ENCODE measurements at regions not wholly inside any gene's neighbourhood (a gene's known extent, or its start where the extent isn't known, plus 50 kb on each side); places are given as distances from the start of the nearest gene placed in this dataset.

- Histone ChIP-seq H3K79me2 (ENCODE audit: insufficient read depth, low read length) (no peaks in the 10 kb centered on the region), H3K4me3 (ENCODE audit: low read length, poor library complexity, severe bottlenecking) (no peak overlapping the region), H3K4me1 (ENCODE audit: insufficient read depth, low read length, poor library complexity, severe bottlenecking) (no peaks in the 10 kb centered on the region), H3K27me3 (ENCODE audit: insufficient read depth, low read length, poor library complexity, severe bottlenecking) (no peaks in the 10 kb centered on the region), H3K9me3 (ENCODE audit: insufficient read depth, low read depth, low read length) (no peaks in the 10 kb centered on the region), H3K4me2 (ENCODE audit: low read depth, low read length, poor library complexity, severe bottlenecking) (no peak overlapping the region), H3K36me3 (ENCODE audit: insufficient read depth, low read length) (no peaks in the 10 kb centered on the region), H3F3A (ENCODE audit: low read depth) (no peaks in the 10 kb centered on the region), H4K20me1 (ENCODE audit: insufficient read depth, low read length, poor library complexity, severe bottlenecking) (no peaks in the 10 kb centered on the region), H3K9me2 (replicated peaks; ENCODE audit: low read depth, low read length) (no peaks in the 10 kb centered on the region), H2AFZ (ENCODE audit: low read length) (no peak overlapping the region), H3K9ac (ENCODE audit: low read depth, low read length, poor library complexity, severe bottlenecking) (no peak overlapping the region)
- TF ChIP-seq EZH2phosphoT487 (IDR thresholded peaks at IDR 0.05; ENCODE audit: borderline replicate concordance) (no peak), CTCF (conservative IDR thresholded peaks at IDR 0.05; ENCODE audit: low read length) (no peak)
These were observed 53.8 kb upstream of the MPEG1 start for GRCh38 chr11:59266491-59266890.

GRCh38 chr11:59265735-59266134, 53.0 kb upstream of the MPEG1 start:
- Histone ChIP-seq H4K20me1 (ENCODE audit: insufficient read depth, low read length, poor library complexity, severe bottlenecking) (no peaks in the 10 kb centered on the region), H3F3A (ENCODE audit: low read depth) (no peaks in the 10 kb centered on the region), H3K4me1 (ENCODE audit: insufficient read depth, low read length, poor library complexity, severe bottlenecking) (no peaks in the 10 kb centered on the region), H3K36me3 (ENCODE audit: insufficient read depth, low read length) (no peaks in the 10 kb centered on the region), H3K79me2 (ENCODE audit: insufficient read depth, low read length) (no peaks in the 10 kb centered on the region), H3K27me3 (ENCODE audit: insufficient read depth, low read length, poor library complexity, severe bottlenecking) (no peaks in the 10 kb centered on the region), H3K4me3 (ENCODE audit: low read length, poor library complexity, severe bottlenecking) (no peak overlapping the region), H2AFZ (ENCODE audit: low read length) (no peak overlapping the region), H3K4me2 (ENCODE audit: low read depth, low read length, poor library complexity, severe bottlenecking) (no peak overlapping the region), H3K9ac (ENCODE audit: low read depth, low read length, poor library complexity, severe bottlenecking) (no peak overlapping the region), H3K9me3 (ENCODE audit: insufficient read depth, low read depth, low read length) (no peaks in the 10 kb centered on the region), H3K9me2 (replicated peaks; ENCODE audit: low read depth, low read length) (no peaks in the 10 kb centered on the region)
- TF ChIP-seq EZH2phosphoT487 (IDR thresholded peaks at IDR 0.05; ENCODE audit: borderline replicate concordance), result no peak
- TF ChIP-seq CTCF (conservative IDR thresholded peaks at IDR 0.05; ENCODE audit: low read length), result no peak

GRCh38 chr11:59264736-59265135, 52.0 kb upstream of the MPEG1 start:
- H3K4me2 ChIP-seq (ENCODE audit: low read depth, low read length, poor library complexity, severe bottlenecking), result no peak overlapping the region
- no peaks in the 10 kb centered on the region for H3K9me2 ChIP-seq (replicated peaks; ENCODE audit: low read depth, low read length)
- no peaks in the 10 kb centered on the region for H3K9me3 ChIP-seq (ENCODE audit: insufficient read depth, low read depth, low read length)
- no peak overlapping the region for H2AFZ ChIP-seq (ENCODE audit: low read length)
- TF ChIP-seq CTCF (conservative IDR thresholded peaks at IDR 0.05; ENCODE audit: low read length) (no peak), EZH2phosphoT487 (IDR thresholded peaks at IDR 0.05; ENCODE audit: borderline replicate concordance) (no peak)
- no peaks in the 10 kb centered on the region for H3K4me1 ChIP-seq (ENCODE audit: insufficient read depth, low read length, poor library complexity, severe bottlenecking)
- no peaks in the 10 kb centered on the region for H4K20me1 ChIP-seq (ENCODE audit: insufficient read depth, low read length, poor library complexity, severe bottlenecking)
- no peaks in the 10 kb centered on the region for H3K27me3 ChIP-seq (ENCODE audit: insufficient read depth, low read length, poor library complexity, severe bottlenecking)
- H3K9ac ChIP-seq (ENCODE audit: low read depth, low read length, poor library complexity, severe bottlenecking), result no peak overlapping the region
- H3F3A ChIP-seq (ENCODE audit: low read depth), result no peaks in the 10 kb centered on the region
- no peak overlapping the region for H3K4me3 ChIP-seq (ENCODE audit: low read length, poor library complexity, severe bottlenecking)
- no peaks in the 10 kb centered on the region for H3K36me3 ChIP-seq (ENCODE audit: insufficient read depth, low read length)
- no peaks in the 10 kb centered on the region for H3K79me2 ChIP-seq (ENCODE audit: insufficient read depth, low read length)

All from Loucy (cell line).